ENCODE measurements at regions not wholly inside any gene's neighbourhood (a gene's known extent, or its start where the extent isn't known, plus 50 kb on each side); places are given as distances from the start of the nearest gene placed in this dataset.

DNA sequence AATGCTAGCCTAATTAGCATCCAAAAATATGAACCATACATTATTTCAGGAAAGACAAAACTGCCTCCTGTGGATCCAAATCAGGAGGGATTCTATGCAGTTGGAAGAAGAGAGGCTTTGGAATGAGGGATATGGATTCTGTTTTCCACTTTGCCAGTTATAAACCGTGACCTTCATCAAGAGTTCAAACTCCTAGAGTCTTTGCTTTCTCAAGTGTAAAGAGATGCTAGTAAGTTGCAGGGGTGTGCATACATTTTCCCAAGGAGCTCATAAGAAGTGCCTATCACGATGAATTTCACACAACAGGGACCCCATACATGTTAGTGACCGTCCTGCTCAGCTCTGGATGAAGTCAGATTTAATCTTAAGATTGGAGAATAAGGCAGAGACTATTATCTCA is 542.5 kb downstream of the SOX11 start:
- Mint-ChIP-seq H3K27ac (no peak overlapping the region), H3K9me3 (ENCODE audit: insufficient read depth) (no peaks in the 10 kb centered on the region), H3K27me3 (no peaks in the 10 kb centered on the region), H3K4me3 (no peak overlapping the region), H3K4me1 (peaks cover 14% of the 10 kb centered on the region)
- no peak overlapping the region for H3K4me2 ChIP-seq (replicated peaks; ENCODE audit: low read depth, low read length, poor library complexity, severe bottlenecking)
- intact Hi-C loops (cut with micrococcal nuclease) = no loop called here
- POLR2A ChIA-PET = no interaction called here
- no CpG with 5 or more reads among the region's 3 CpGs for WGBS (ENCODE audit: insufficient coverage)
- peaks cover 0 to 3% (median 0%) of the 10 kb centered on the region in 3 donors for H3K9me3 ChIP-seq (ENCODE audit: control extremely low read depth in 1 of 3, control insufficient read depth in 2 of 3, insufficient read depth in 1 of 3, low read length in 2 of 3)
- CTCF ChIA-PET = no interaction called here
- H3K4me1 ChIP-seq (ENCODE audit: control insufficient read depth in 2 of 2, insufficient read depth in 2 of 2, low read length in 2 of 2) = peaks cover 13 to 16% of the 10 kb centered on the region in 2 donors
- H3K27ac ChIP-seq (ENCODE audit: low read length in 2 of 2) = no peak overlapping the region
- H4K20me1 ChIP-seq (ENCODE audit: control insufficient read depth, insufficient read depth, low read length, poor library complexity, severe bottlenecking) = no peaks in the 10 kb centered on the region
- TF ChIP-seq EZH2 (IDR thresholded peaks at IDR 0.05; ENCODE audit: borderline replicate concordance, insufficient read depth, low read depth, low read length, poor library complexity, severe bottlenecking) (no peak), CTCF (IDR thresholded peaks at IDR 0.05) (no peak)
- H3K27me3 ChIP-seq (replicated peaks in 1 of 4; ENCODE audit: control extremely low read depth in 1 of 4, control insufficient read depth in 3 of 4, insufficient read depth in 4 of 4, low read length in 3 of 4) = no peaks in the 10 kb centered on the region
- no peaks in the 10 kb centered on the region for H3K36me3 ChIP-seq (replicated peaks in 1 of 2; ENCODE audit: control extremely low read depth in 1 of 2, control insufficient read depth in 1 of 2, extremely low read depth in 1 of 2, insufficient read depth in 2 of 2, low read length in 1 of 2)
- no peak overlapping the region for H2AFZ ChIP-seq (ENCODE audit: insufficient read depth, low read depth, low read length, poor library complexity, severe bottlenecking)
- DNase-seq (no peak), ATAC-seq (ENCODE audit: low read depth) (no peak)
- no peak overlapping the region for H3K9ac ChIP-seq (ENCODE audit: low read length)
- no peaks in the 10 kb centered on the region for H3K79me2 ChIP-seq (ENCODE audit: control insufficient read depth, insufficient read depth, low read length)
- no peak overlapping the region for H3K4me3 ChIP-seq (ENCODE audit: control extremely low read depth in 1 of 5, extremely low read depth in 1 of 5, insufficient read depth in 1 of 5, low read depth in 2 of 5, low read length in 4 of 5)

DNA sequence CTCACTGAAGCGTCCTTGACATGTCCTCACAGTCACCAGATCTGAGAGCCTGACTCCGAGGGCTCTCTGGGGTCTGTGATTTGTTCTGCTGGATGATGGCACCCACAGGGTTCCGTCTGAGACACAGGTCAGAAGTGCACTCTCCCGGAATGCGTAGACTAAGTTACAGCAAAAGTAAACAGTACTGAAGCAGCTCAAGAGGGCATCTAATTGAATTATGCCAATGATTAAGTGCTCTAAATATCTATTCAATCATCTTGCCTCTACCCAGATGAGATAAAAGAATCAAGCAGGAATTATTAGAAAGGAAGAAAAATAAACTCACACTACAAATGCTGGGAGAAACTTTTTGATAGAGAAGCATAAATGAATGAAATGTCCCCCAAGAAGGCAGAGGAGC is 544.1 kb downstream of the SOX11 start:
- H4K20me1 ChIP-seq (ENCODE audit: control insufficient read depth, insufficient read depth, low read length, poor library complexity, severe bottlenecking) = no peaks in the 10 kb centered on the region
- Mint-ChIP-seq H3K27ac (no peak overlapping the region), H3K4me3 (no peak overlapping the region), H3K9me3 (ENCODE audit: insufficient read depth) (no peaks in the 10 kb centered on the region), H3K4me1 (peaks cover 14% of the 10 kb centered on the region), H3K27me3 (peaks cover 3% of the 10 kb centered on the region)
- H3K9ac ChIP-seq (ENCODE audit: low read length) = no peak overlapping the region
- peaks cover 13 to 16% of the 10 kb centered on the region in 2 donors for H3K4me1 ChIP-seq (ENCODE audit: control insufficient read depth in 2 of 2, insufficient read depth in 2 of 2, low read length in 2 of 2)
- ChIA-PET CTCF (no interaction called here), POLR2A (no interaction called here)
- no peak overlapping the region for H3K27ac ChIP-seq (ENCODE audit: low read length in 2 of 2)
- H3K36me3 ChIP-seq (replicated peaks in 1 of 2; ENCODE audit: control extremely low read depth in 1 of 2, control insufficient read depth in 1 of 2, extremely low read depth in 1 of 2, insufficient read depth in 2 of 2, low read length in 1 of 2) = no peaks in the 10 kb centered on the region
- TF ChIP-seq EZH2 (IDR thresholded peaks at IDR 0.05; ENCODE audit: borderline replicate concordance, insufficient read depth, low read depth, low read length, poor library complexity, severe bottlenecking) = no peak
- TF ChIP-seq CTCF (IDR thresholded peaks at IDR 0.05) = no peak
- no peak overlapping the region for H3K4me2 ChIP-seq (replicated peaks; ENCODE audit: low read depth, low read length, poor library complexity, severe bottlenecking)
- H2AFZ ChIP-seq (ENCODE audit: insufficient read depth, low read depth, low read length, poor library complexity, severe bottlenecking) = no peak overlapping the region
- no peaks in the 10 kb centered on the region for H3K79me2 ChIP-seq (ENCODE audit: control insufficient read depth, insufficient read depth, low read length)
- no peak overlapping the region for H3K4me3 ChIP-seq (ENCODE audit: control extremely low read depth in 1 of 5, extremely low read depth in 1 of 5, insufficient read depth in 1 of 5, low read depth in 2 of 5, low read length in 4 of 5)
- intact Hi-C loops (cut with micrococcal nuclease) = no loop called here
- no peak for ATAC-seq (ENCODE audit: low read depth)
- 70% methylated on average over 3 of the region's 5 CpGs for WGBS (ENCODE audit: insufficient coverage)
- H3K9me3 ChIP-seq (ENCODE audit: control extremely low read depth in 1 of 3, control insufficient read depth in 2 of 3, insufficient read depth in 1 of 3, low read length in 2 of 3) = peaks cover 0 to 3% (median 0%) of the 10 kb centered on the region in 3 donors
- no peak for DNase-seq
- H3K27me3 ChIP-seq (replicated peaks in 1 of 4; ENCODE audit: control extremely low read depth in 1 of 4, control insufficient read depth in 3 of 4, insufficient read depth in 4 of 4, low read length in 3 of 4) = no peaks in the 10 kb centered on the region

Measured in B cell (primary cell).